ENCODE measurements at regions not wholly inside any gene's neighbourhood (a gene's known extent, or its start where the extent isn't known, plus 50 kb on each side); places are given as distances from the start of the nearest gene placed in this dataset.

DNA sequence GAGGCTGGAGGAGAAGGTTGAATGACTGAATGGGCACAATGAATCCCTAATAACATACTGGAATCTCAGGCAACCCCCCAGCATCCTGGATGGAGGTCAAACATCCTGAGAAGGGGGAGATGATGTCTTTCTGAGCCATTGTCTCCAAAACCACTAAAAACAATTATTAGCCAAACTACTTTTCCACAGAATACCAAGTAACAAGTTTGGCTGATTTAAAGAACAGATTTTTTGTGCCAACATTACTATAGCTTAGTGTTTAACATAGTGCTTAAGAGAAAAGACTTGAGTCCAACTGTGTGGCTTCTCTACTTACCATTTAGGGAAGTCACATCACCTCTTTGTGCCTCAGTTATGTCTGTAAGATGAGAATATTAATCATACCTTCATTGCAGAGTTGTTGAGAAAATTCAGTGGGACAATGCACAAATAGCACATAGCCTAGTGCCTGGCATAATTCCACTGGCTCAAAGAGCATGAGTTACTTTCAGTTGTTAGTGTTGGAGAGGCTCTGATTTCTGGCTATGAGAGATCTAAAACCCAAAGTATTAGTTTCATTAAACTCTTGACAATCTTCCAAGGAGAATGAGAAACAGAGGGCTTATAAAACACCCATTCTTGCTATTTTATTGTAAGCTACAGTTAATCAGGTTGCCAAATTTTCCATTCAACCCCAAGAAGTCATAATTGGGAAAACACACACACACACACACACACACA, 111.3 kb upstream of the NR3C1 start:
- dilution Hi-C loops (cut with MboI; ENCODE audit: extremely low pct_ligation_motif_present, low sequenced_read_pairs): no loop called here
- Histone ChIP-seq H4K20me1 (ENCODE audit: control insufficient read depth, extremely low read depth, insufficient read depth, low read length) (no peaks in the 10 kb centered on the region), H3K9me3 (ENCODE audit: control insufficient read depth, low read depth, low read length) (no peaks in the 10 kb centered on the region), H3K36me3 (ENCODE audit: control insufficient read depth in 2 of 2, extremely low read depth in 1 of 2, insufficient read depth in 2 of 2, low read length in 2 of 2) (no peaks in the 10 kb centered on the region), H3K4me3 (ENCODE audit: control insufficient read depth in 2 of 3, extremely low read depth in 1 of 3, insufficient read depth in 2 of 3, low read depth in 1 of 3, low read length in 3 of 3) (no peak overlapping the region), H3K9me1 (ENCODE audit: control insufficient read depth, extremely low read depth, insufficient read depth, low read length) (no peaks in the 10 kb centered on the region), H2AFZ (ENCODE audit: control insufficient read depth, low read length) (no peak overlapping the region), H3K4me1 (ENCODE audit: control insufficient read depth, extremely low read depth, insufficient read depth, low read length) (no peaks in the 10 kb centered on the region), H3K4me2 (ENCODE audit: control insufficient read depth, extremely low read depth, insufficient read depth, low read depth, low read length) (no peak overlapping the region), H3K27me3 (ENCODE audit: control insufficient read depth, extremely low read depth, insufficient read depth, low read length) (no peaks in the 10 kb centered on the region), H3K79me2 (ENCODE audit: control insufficient read depth, insufficient read depth, low read length) (no peaks in the 10 kb centered on the region), H3K9ac (ENCODE audit: control insufficient read depth, extremely low read depth, insufficient read depth, low read length) (no peak overlapping the region), H3K27ac (ENCODE audit: control insufficient read depth, insufficient read depth, low read length) (no peak overlapping the region)
- DNase-seq (ENCODE audit: low read depth, low spot score) (no peak), FAIRE-seq (no peak)
- TF ChIP-seq EZH2 (IDR thresholded peaks at IDR 0.05; ENCODE audit: low read length): no peak
- TF ChIP-seq CTCF (optimal IDR thresholded peaks at IDR 0.05 in 1 of 3, IDR thresholded peaks at IDR 0.05 in 1 of 3, conservative IDR thresholded peaks at IDR 0.05 in 1 of 3; ENCODE audit: extremely low read depth in 1 of 3, insufficient read depth in 2 of 3, low read length in 3 of 3): no peak

DNA sequence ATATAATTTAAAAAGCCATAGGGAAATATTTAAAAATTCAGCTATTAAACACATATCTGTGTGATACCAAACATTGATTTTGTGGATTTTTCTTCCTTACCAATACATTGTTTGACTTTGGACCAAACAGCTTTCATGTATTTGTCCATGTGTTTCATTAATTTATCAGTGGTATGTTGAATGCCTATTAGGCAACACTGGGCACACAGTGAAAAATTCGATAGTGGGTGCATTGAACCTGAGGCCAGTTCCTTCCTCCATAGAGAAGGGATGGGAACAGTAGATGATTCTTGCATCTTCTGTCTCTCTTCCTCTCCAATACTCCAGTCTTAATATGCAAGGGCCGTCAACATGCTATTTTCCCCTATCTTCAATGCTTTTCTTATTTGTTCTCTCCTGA, 110.2 kb upstream of the NR3C1 start:
- no peaks in the 10 kb centered on the region for H3K36me3 ChIP-seq (ENCODE audit: control insufficient read depth in 2 of 2, extremely low read depth in 1 of 2, insufficient read depth in 2 of 2, low read length in 2 of 2)
- FAIRE-seq (no peak), DNase-seq (ENCODE audit: low read depth, low spot score) (no peak)
- no peaks in the 10 kb centered on the region for H3K79me2 ChIP-seq (ENCODE audit: control insufficient read depth, insufficient read depth, low read length)
- H3K9me3 ChIP-seq (ENCODE audit: control insufficient read depth, low read depth, low read length): no peaks in the 10 kb centered on the region
- H3K27ac ChIP-seq (ENCODE audit: control insufficient read depth, insufficient read depth, low read length): no peak overlapping the region
- H3K4me2 ChIP-seq (ENCODE audit: control insufficient read depth, extremely low read depth, insufficient read depth, low read depth, low read length): no peak overlapping the region
- H3K9me1 ChIP-seq (ENCODE audit: control insufficient read depth, extremely low read depth, insufficient read depth, low read length): no peaks in the 10 kb centered on the region
- no peak overlapping the region for H2AFZ ChIP-seq (ENCODE audit: control insufficient read depth, low read length)
- TF ChIP-seq CTCF (optimal IDR thresholded peaks at IDR 0.05 in 1 of 3, IDR thresholded peaks at IDR 0.05 in 1 of 3, conservative IDR thresholded peaks at IDR 0.05 in 1 of 3; ENCODE audit: extremely low read depth in 1 of 3, insufficient read depth in 2 of 3, low read length in 3 of 3) (no peak), EZH2 (IDR thresholded peaks at IDR 0.05; ENCODE audit: low read length) (no peak)
- dilution Hi-C loops (cut with MboI; ENCODE audit: extremely low pct_ligation_motif_present, low sequenced_read_pairs): no loop called here
- H3K9ac ChIP-seq (ENCODE audit: control insufficient read depth, extremely low read depth, insufficient read depth, low read length): no peak overlapping the region
- no peaks in the 10 kb centered on the region for H3K4me1 ChIP-seq (ENCODE audit: control insufficient read depth, extremely low read depth, insufficient read depth, low read length)
- no peaks in the 10 kb centered on the region for H4K20me1 ChIP-seq (ENCODE audit: control insufficient read depth, extremely low read depth, insufficient read depth, low read length)
- H3K27me3 ChIP-seq (ENCODE audit: control insufficient read depth, extremely low read depth, insufficient read depth, low read length): no peaks in the 10 kb centered on the region
- H3K4me3 ChIP-seq (ENCODE audit: control insufficient read depth in 2 of 3, extremely low read depth in 1 of 3, insufficient read depth in 2 of 3, low read depth in 1 of 3, low read length in 3 of 3): no peak overlapping the region
